GM19467 (cell line): ENCODE measurements at regions not wholly inside any gene's neighbourhood (a gene's known extent, or its start where the extent isn't known, plus 50 kb on each side); places are given as distances from the start of the nearest gene placed in this dataset.

Experiments
- ATAC-seq: cut with Tn5 transposase; IDR thresholded peaks from one replicate; pipeline ENCODE4 v1.9.1; 2021; ENCODE audit warnings: mild to moderate bottlenecking, moderate library complexity; ENCODE audit not compliant: unreplicated experiment

DNA sequence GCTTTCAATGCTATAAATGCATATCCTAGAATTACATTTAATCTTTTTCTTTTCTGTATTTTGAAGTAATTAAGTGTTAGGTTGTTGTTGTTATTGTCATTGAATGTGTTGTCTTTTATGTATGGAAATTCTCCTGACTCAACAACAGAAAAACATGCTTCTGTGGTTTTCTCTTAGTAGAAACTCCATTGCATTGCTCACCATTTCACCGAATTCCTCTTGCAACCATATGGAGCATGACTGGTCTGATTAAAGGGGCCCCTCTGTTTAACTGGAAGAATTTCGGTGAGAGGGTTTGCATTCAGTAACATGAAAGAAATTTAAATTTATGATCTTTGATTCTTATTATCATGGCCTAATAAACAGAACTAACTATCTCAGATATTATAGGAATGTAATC is 454.3 kb upstream of the JARID2 start:
- ATAC-seq = no peak

DNA sequence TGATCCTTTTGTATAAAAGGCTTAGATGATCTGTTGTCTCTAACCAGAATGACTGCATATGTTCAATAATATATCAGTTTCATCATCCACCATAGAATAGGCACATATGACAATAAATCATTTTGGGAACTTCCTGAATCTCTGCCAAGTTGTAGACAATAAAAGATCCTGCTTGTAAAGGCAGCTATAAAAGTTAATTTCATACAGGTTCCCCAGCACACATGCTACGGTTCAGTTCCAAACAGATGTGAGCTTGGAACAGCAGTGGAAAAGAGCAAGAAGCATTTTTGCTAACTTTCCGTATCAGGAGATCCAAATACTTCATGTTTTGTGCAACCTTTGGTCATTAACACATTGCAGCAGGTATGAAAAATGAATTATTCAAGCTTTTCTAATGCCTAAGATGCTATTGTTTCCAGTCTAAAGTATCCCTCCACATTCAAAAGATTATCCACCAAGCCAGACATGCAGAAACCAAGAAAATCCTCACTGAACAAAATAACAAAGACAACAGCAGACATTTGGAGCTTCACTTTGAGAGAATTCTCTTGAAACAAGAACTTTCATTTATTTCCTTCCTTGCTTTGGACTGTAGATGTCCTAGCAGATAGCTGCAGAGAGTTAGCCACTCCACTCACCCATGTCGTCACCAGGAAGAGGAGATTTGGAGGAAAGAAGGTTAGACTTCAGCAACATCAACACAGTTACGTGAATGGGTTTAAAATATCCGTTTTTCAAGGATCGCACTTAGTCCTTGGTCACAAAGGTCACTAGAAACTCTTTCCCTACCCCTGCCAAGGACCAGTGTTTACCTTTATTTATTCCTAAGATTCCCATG is 453.5 kb upstream of the JARID2 start:
- no peak for ATAC-seq

DNA sequence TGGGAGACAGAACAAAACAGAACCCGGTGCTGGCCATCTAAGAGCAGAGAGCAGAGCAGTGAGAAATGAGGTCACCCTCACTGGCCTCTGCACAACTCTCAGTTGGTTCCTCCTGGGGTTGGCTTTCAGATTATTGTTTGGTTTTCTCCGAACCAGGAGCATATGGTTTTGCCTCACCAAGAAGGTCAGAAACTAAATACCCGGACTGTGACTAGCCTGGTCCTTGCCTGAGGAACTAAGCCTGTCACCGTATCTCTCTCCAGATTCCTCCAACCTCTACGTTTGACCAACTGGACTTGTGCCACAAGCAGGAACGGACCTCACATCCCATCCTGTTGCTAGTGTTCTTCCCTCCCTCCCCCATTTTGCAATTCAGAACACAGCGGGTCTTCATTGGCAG is 450.4 kb upstream of the JARID2 start:
- ATAC-seq = no peak

- no peak for ATAC-seq
These were observed 448.7 kb upstream of the JARID2 start for GRCh38 chr6:14796974-14797762.

GRCh38 chr6:14797875-14798593 is 447.8 kb upstream of the JARID2 start:
- no peak for ATAC-seq

DNA sequence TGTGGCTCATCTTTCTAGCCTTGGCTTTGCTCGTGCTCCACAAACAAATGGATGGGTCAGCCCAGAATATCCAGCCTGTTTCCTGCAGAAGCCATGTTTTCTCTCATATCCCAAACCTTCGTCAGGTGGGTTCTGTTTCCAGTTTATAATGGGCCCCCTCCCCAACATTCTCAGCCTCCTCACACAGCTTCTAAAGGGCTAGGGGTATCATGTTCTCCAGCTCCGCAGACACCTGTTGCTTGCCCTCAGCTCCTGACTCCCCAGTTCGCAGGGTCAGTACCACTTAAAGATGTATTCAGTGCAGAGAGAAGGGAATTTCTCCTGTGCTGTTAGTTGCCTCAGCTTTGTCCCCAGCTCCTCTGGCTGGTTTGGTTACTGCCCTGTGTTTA is 447.3 kb upstream of the JARID2 start:
- ATAC-seq = no peak

- no peak for ATAC-seq
These were observed 446.8 kb upstream of the JARID2 start for GRCh38 chr6:14798996-14799588.

DNA sequence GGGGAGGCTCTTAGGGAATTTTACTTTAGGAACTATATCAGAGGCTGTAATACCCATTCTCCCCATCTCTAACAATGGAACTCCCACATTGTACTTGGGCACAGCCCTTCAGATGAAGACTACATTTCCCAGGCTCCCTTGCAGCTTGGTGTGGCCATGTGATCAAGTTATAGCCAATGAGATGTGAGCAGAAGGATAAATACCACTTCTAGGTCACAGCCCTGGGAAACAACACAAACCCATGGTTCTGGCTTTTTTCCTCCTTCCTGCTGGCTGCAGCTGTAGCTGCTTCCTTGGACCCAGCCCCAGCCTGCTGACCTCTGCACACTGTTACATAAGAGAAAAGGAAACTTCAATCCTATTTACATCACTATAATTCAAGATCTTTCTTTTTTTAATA is 445.9 kb upstream of the JARID2 start:
- ATAC-seq = peak; percentile 80

DNA sequence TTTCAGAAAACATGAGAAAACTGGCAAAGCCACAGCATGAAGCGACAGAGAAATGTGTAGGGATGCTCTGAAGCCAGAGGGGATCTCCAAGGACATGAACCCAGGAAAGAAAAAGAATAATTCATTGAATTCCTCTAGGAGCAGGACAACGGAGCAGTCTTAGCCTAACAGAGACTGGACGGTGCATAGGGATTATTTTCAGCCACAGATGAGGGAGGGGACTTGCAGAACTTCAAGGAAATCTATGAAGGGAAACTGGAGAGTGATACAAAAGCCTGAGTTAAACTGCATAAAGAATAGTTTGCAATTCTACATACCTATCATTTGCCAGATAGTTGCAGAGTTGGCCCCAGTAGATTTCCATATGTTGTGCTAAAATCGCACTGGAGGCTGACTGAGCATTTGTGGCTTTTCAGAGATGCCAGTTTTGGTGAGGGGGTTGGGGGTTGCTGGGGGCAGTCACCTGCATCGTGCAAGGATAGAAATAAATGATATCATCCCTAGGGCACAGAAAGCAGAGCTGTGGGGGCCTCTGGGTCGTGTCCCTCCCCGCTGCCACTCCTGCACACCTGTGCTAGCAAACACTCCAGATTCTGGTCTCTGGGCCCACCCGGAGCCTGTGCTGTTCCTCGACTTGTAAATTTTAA is 443.2 kb upstream of the JARID2 start:
- ATAC-seq = no peak

DNA sequence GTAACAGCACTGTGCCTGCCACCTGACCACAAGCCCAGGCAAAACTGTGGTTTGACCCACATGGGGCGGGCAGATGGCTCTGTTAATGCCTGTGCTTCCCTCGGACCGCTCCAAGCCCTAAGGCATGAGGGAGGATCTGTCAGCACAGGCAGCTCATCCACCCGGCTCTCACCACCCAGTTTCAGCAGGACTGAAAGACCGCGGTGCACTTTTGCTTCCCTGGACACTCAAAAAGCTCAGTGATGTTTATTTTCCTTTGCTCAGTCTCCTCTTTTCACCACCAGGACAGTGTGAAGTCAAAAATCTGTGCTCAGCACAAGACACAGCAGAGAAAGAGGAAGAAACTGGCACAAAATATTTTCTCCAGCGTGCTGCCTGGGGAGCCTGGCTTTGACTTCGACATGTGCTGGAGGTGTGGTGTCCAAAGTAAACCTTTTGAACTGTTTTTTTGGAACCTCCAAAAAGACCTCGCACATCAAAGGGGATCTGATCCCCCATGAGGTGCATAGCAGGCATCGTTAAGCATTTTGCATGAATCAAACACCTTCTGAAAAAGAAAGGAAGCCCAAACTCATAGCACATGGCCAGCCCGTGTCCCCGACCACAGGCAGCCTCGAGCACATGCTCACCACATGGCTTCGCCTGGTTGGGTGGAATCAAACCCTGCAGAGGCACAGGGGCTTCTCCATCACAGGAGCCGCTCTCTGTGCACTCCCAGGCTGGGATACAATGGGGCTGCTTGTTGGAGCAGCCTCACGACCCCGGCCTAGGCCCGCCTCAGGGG is 441.7 kb upstream of the JARID2 start:
- no peak for ATAC-seq

GRCh38 chr6:14804785-14805210 is 441.1 kb upstream of the JARID2 start:
- no peak for ATAC-seq

DNA sequence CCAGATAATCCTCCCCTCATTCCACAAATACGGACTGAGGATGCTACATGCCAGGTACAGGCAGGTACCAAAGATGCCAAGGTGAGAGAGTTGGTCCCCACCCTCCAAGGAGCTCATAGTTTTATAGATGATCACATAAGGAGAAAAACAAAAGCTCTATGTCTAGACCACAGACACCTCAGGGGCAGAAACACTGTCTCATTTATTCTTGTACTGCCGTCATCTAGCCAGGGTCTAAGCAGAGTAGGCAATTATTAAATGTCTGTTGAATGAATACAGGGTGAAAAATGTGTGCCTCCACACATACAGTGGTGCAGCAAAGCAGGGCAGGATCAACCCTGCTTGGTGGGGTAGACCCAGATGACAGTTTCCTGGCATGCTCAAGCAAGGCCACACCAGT is 439.8 kb upstream of the JARID2 start:
- ATAC-seq = no peak

DNA sequence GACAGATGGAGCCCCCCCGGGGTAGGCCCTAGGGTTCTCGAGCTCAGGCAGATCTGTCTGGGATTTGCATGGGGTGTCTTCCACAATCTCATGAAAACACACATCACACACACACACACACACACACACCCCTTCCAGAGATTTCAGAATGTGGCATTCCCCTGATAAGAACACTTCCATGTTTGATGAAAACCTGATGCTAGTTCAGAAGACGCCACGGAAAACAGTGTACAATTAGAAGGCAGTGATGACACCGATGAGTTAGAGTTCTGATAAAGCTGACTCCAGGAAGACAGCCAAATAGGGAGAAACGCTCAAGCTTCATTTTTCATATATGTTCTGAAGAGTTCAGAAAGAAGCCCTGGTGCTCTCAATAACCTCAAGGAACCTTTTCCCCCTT is 438.7 kb upstream of the JARID2 start:
- ATAC-seq = no peak

- no peak for ATAC-seq
These were observed 437.9 kb upstream of the JARID2 start for GRCh38 chr6:14807971-14808370.

DNA sequence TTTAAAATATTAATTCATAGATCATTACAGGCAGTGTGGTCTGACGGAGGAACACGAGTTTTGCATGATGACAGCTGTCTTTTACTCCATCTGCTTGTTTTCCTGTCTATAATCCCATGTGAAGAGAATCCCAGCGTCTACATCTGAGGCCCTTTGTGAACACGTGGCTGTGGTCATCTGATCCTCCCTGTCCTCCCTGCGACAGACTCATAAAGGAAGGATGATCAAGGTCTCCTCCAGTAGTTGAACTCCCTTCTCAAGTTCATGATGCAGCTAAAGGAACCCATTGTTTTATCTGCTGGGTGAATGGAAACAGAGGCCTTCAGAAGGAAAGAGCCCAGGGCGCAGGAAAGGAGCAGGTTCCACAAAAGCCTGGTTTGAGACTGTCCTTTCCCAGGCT is 435.8 kb upstream of the JARID2 start:
- no peak for ATAC-seq

DNA sequence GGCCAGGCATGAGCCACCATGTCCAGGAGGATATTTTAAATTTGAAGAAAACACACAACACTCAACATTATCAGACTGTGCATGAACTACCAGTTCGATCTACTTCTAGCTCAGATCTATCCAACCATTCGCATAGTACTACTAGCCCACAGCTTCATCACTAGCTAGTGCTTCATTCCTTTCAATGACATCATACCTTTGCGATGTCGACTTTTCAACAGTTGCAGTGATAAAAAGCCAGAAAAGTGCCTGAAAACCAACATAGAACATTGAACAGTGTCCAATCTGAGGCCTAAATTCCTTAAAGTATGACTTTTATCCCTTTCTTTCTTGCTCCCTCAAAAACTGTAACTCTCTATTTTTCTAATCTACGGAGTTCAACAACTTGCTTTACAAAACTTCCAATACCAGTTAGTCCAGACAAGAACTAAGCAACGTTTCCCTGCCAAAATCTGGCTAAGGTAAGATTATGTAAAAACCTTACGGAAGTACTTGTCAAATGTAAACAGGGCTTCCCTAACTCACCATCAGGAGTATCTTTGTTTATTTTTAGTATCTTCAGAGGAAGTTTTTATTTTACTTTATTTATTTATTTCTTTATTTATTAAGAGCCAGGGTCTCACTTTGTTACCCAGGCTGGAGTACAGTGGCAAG is 434.0 kb upstream of the JARID2 start:
- no peak for ATAC-seq

- no peak for ATAC-seq
These were observed 431.9 kb upstream of the JARID2 start for GRCh38 chr6:14814016-14814415.

GRCh38 chr6:14816116-14816859 is 429.6 kb upstream of the JARID2 start:
- no peak for ATAC-seq

DNA sequence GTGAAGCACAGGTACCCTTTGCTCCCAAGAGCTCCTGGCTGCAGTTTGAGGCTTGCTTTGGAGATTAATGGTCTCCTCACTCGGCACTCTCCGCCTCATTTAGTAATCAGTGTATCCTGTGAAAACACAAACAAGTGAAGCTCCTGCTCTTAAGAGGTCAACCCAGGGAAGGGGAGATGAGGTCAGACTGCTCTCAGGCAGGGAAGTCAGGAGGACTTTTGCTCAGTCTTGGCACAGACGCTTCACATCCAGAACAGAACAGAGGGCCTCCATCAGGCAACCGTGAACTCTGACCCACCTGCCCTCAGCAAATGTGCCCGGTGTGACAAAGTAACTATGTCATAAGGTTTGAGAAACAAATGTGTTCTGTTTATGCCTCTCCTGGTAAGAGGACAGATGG is 428.8 kb upstream of the JARID2 start:
- ATAC-seq = no peak
